ENCODE measurements at regions not wholly inside any gene's neighbourhood (a gene's known extent, or its start where the extent isn't known, plus 50 kb on each side); places are given as distances from the start of the nearest gene placed in this dataset.
"Not testable (repeated sequence)": the region's sequence is repeated elsewhere in the genome, so short reads cannot be mapped to it uniquely, and the experiment has no call there.

DNA sequence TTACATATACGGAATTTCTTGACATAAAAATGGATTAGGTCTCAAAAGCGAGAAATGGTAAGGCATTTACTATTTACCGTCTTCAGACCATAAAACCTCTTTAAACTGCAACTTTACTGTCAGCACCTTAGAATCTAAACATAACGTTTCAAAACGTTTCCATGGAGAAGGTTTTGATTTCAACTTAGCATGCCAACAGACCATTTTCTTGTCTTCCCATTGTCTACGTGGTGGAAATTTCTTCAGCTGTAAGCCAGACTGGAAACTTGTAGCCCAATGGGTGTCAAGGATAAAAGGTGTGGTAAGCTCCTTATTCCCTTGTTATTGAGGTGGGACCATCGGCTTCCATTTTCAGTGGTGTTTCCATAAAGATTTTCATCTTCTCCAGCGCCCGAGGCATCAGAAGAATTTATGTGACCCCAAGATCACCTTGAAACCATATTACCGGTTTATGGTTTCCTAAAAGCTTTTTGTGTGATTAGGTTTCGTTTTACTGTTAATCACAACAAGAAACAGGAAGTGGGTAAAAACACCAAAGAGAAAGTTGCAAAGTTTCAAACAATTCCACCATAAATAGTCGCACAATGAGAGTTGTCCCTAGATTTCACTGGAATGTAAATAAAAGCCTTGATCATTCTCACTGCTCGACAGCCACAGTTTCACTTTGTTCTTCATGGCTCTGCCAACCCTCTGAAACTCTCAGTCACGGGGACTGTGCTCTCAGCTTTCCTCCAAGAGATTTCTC, 63.0 kb upstream of the CD2AP start:
- peak in 1 of 2 donors; percentile 10 for DNase-seq (ENCODE audit: low spot score in 2 of 2)
- H3K4me3 Mint-ChIP-seq = peak overlapping the region; percentile 80

GRCh38 chr6:47416396-47417345, 60.9 kb upstream of the CD2AP start:
- Mint-ChIP-seq H3K4me1 (peaks cover 19% of the 10 kb centered on the region), H3K36me3 (ENCODE audit: insufficient read depth) (peaks cover 3% of the 10 kb centered on the region), H3K27ac (ENCODE audit: low read depth) (no peak overlapping the region), H3K4me3 (no peak overlapping the region), H3K27me3 (no peaks in the 10 kb centered on the region), H3K9me3 (no peaks in the 10 kb centered on the region)
- ATAC-seq (replicated peaks; ENCODE audit: extremely low read depth, poor library complexity, severe bottlenecking) (no peak), DNase-seq (ENCODE audit: low spot score in 2 of 2) (no peak)

More for the DNA sequence above, 63.0 kb upstream of the CD2AP start:
- Mint-ChIP-seq H3K36me3 (ENCODE audit: insufficient read depth) (peaks cover 3% of the 10 kb centered on the region), H3K27ac (ENCODE audit: low read depth) (peak overlapping the region; percentile 63), H3K27me3 (no peaks in the 10 kb centered on the region), H3K9me3 (no peaks in the 10 kb centered on the region), H3K4me1 (peaks cover 19% of the 10 kb centered on the region)
- ATAC-seq (replicated peaks; ENCODE audit: extremely low read depth, poor library complexity, severe bottlenecking) = peak; percentile 77

- Mint-ChIP-seq H3K9me3 (no peaks in the 10 kb centered on the region), H3K27ac (ENCODE audit: low read depth) (no peak overlapping the region), H3K27me3 (no peaks in the 10 kb centered on the region), H3K4me1 (peaks cover 7% of the 10 kb centered on the region), H3K4me3 (no peak overlapping the region), H3K36me3 (ENCODE audit: insufficient read depth) (no peaks in the 10 kb centered on the region)
- ATAC-seq (replicated peaks; ENCODE audit: extremely low read depth, poor library complexity, severe bottlenecking) (no peak), DNase-seq (ENCODE audit: low spot score in 2 of 2) (no peak)
Measured at GRCh38 chr6:47419621-47420020, 58.0 kb upstream of the CD2AP start.

GRCh38 chr6:47420394-47421371, 56.9 kb upstream of the CD2AP start:
- Mint-ChIP-seq H3K36me3 (ENCODE audit: insufficient read depth) (no peaks in the 10 kb centered on the region), H3K27me3 (no peaks in the 10 kb centered on the region), H3K4me1 (no peaks in the 10 kb centered on the region), H3K27ac (ENCODE audit: low read depth) (no peak overlapping the region), H3K9me3 (no peaks in the 10 kb centered on the region), H3K4me3 (no peak overlapping the region)
- DNase-seq (ENCODE audit: low spot score in 2 of 2) = no peak
- no peak for ATAC-seq (replicated peaks; ENCODE audit: extremely low read depth, poor library complexity, severe bottlenecking)

- no peak overlapping the region for H3K27ac Mint-ChIP-seq (ENCODE audit: low read depth)
- H3K4me1 Mint-ChIP-seq = no peaks in the 10 kb centered on the region
- DNase-seq (ENCODE audit: low spot score in 2 of 2) (no peak), ATAC-seq (replicated peaks; ENCODE audit: extremely low read depth, poor library complexity, severe bottlenecking) (no peak)
- H3K4me3 Mint-ChIP-seq = no peak overlapping the region
- no peaks in the 10 kb centered on the region for H3K27me3 Mint-ChIP-seq
- H3K36me3 Mint-ChIP-seq (ENCODE audit: insufficient read depth) = no peaks in the 10 kb centered on the region
- H3K9me3 Mint-ChIP-seq = no peaks in the 10 kb centered on the region
Measured at GRCh38 chr6:47423079-47423478, 54.5 kb upstream of the CD2AP start.

- no peak overlapping the region for H3K4me3 Mint-ChIP-seq
- H3K27me3 Mint-ChIP-seq = no peaks in the 10 kb centered on the region
- ATAC-seq (replicated peaks; ENCODE audit: extremely low read depth, poor library complexity, severe bottlenecking) = no peak
- no peak for DNase-seq (ENCODE audit: low spot score in 2 of 2)
- H3K9me3 Mint-ChIP-seq = peaks cover 5% of the 10 kb centered on the region
- no peak overlapping the region for H3K27ac Mint-ChIP-seq (ENCODE audit: low read depth)
- H3K36me3 Mint-ChIP-seq (ENCODE audit: insufficient read depth) = no peaks in the 10 kb centered on the region
- H3K4me1 Mint-ChIP-seq = no peaks in the 10 kb centered on the region
Measured at GRCh38 chr6:47424436-47424836, 53.2 kb upstream of the CD2AP start.

- not testable (repeated sequence) for DNase-seq (ENCODE audit: low spot score in 2 of 2); H3K4me1 Mint-ChIP-seq; H3K36me3 Mint-ChIP-seq (ENCODE audit: insufficient read depth); H3K4me3 Mint-ChIP-seq; ATAC-seq (replicated peaks; ENCODE audit: extremely low read depth, poor library complexity, severe bottlenecking); H3K27me3 Mint-ChIP-seq; H3K27ac Mint-ChIP-seq (ENCODE audit: low read depth)
- peaks cover 13% of the 10 kb centered on the region for H3K9me3 Mint-ChIP-seq
Measured at GRCh38 chr6:47425724-47426123, 51.9 kb upstream of the CD2AP start.

- H3K27ac Mint-ChIP-seq (ENCODE audit: low read depth) = no peak overlapping the region
Measured at GRCh38 chr6:47426524-47427302, 50.9 kb upstream of the CD2AP start.

DNA sequence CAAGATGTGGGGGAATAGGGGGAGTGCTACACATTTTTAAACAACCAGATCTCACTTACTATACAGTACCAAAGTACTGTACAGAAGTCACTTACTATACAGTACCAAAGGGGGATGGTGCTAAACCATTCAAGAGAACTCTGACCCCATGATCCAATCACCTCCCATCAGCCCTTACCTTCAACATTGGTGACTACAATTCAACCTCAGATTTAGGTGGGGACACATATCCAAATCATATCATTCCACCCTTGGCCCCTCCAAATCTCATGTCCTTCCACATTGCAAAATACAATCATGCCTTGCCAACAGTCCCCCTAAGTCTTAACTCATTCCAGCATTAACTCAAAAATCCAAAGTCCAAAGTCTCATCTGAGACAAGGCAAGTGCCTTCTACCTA, 49.9 kb upstream of the CD2AP start:
- H3K36me3 Mint-ChIP-seq (ENCODE audit: insufficient read depth) = no peaks in the 10 kb centered on the region

More at GRCh38 chr6:47426524-47427302, 50.9 kb upstream of the CD2AP start:
- no peaks in the 10 kb centered on the region for H3K36me3 Mint-ChIP-seq (ENCODE audit: insufficient read depth)
- ATAC-seq (replicated peaks; ENCODE audit: extremely low read depth, poor library complexity, severe bottlenecking) (no peak), DNase-seq (ENCODE audit: low spot score in 2 of 2) (no peak)
- no peaks in the 10 kb centered on the region for H3K27me3 Mint-ChIP-seq
- peaks cover 16% of the 10 kb centered on the region for H3K9me3 Mint-ChIP-seq
- no peaks in the 10 kb centered on the region for H3K4me1 Mint-ChIP-seq
- no peak overlapping the region for H3K4me3 Mint-ChIP-seq

More for the DNA sequence above, 49.9 kb upstream of the CD2AP start:
- H3K4me1 Mint-ChIP-seq = no peaks in the 10 kb centered on the region
- no peaks in the 10 kb centered on the region for H3K27me3 Mint-ChIP-seq
- H3K4me3 Mint-ChIP-seq = no peak overlapping the region
- DNase-seq (ENCODE audit: low spot score in 2 of 2) (no peak), ATAC-seq (replicated peaks; ENCODE audit: extremely low read depth, poor library complexity, severe bottlenecking) (no peak)
- peaks cover 16% of the 10 kb centered on the region for H3K9me3 Mint-ChIP-seq
- H3K27ac Mint-ChIP-seq (ENCODE audit: low read depth) = no peak overlapping the region
